ENCODE measurements at regions not wholly inside any gene's neighbourhood (a gene's known extent, or its start where the extent isn't known, plus 50 kb on each side); places are given as distances from the start of the nearest gene placed in this dataset.

DNA sequence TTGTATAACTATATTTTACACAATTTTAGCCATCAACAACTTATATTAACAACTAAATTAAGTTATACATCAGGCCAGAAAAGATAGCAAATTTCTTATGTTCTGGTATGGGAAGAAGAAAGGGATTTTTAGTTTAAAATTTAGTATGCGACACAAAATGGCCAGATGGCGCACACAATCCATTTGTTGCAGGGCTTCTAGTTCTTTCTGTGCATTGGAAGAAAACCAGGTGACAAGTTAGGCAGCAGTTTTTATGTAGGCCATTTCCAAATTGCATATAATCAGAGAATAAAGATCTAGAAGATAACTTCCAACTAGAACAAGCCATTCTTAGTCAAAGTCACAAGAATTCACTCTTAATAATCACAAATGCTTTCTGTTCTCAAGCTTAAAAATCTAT lies 230.1 kb upstream of the ZNF717 start:
- no peak for TF ChIP-seq POLR2AphosphoS5 (IDR thresholded peaks at IDR 0.05; ENCODE audit: low read depth, low read length)
- TF ChIP-seq, protein P1, sequence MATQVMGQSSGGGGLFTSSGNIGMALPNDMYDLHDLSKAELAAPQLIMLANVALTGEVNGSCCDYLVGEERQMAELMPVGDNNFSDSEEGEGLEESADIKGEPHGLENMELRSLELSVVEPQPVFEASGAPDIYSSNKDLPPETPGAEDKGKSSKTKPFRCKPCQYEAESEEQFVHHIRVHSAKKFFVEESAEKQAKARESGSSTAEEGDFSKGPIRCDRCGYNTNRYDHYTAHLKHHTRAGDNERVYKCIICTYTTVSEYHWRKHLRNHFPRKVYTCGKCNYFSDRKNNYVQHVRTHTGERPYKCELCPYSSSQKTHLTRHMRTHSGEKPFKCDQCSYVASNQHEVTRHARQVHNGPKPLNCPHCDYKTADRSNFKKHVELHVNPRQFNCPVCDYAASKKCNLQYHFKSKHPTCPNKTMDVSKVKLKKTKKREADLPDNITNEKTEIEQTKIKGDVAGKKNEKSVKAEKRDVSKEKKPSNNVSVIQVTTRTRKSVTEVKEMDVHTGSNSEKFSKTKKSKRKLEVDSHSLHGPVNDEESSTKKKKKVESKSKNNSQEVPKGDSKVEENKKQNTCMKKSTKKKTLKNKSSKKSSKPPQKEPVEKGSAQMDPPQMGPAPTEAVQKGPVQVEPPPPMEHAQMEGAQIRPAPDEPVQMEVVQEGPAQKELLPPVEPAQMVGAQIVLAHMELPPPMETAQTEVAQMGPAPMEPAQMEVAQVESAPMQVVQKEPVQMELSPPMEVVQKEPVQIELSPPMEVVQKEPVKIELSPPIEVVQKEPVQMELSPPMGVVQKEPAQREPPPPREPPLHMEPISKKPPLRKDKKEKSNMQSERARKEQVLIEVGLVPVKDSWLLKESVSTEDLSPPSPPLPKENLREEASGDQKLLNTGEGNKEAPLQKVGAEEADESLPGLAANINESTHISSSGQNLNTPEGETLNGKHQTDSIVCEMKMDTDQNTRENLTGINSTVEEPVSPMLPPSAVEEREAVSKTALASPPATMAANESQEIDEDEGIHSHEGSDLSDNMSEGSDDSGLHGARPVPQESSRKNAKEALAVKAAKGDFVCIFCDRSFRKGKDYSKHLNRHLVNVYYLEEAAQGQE (IDR thresholded peaks at IDR 0.05; ENCODE audit: insufficient read depth in 1 of 2, low read depth in 2 of 2, low read length in 2 of 2): no peak

DNA sequence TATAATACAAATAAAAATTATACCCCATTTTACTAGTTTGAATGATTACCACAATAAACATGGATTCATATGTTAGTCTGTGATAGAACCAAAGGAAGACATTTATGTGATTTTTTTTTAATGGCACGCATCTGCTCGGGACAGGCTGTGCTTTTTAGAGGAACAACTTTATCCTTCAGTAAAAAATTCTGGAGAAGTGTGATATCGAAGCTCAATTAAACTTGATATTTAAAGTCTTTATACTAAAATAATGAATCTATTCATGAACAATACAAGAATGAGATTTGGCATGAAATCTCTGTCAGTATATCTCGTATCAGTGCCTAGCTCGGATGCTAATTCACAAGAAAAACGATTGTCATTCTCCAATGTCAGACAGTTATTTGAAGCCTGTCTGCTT lies 230.8 kb upstream of the ZNF717 start:
- TF ChIP-seq SIN3A (IDR thresholded peaks at IDR 0.05; ENCODE audit: borderline replicate concordance, insufficient read depth, low read length) (no peak), TAF1 (IDR thresholded peaks at IDR 0.05; ENCODE audit: borderline replicate concordance, insufficient read depth, low read length) (no peak), FOXP2 (optimal IDR thresholded peaks at IDR 0.05; ENCODE audit: borderline replicate concordance, extremely low read depth, extremely low read length, insufficient read depth) (no peak), POLR2AphosphoS5 (IDR thresholded peaks at IDR 0.05; ENCODE audit: low read depth, low read length) (no peak)
- TF ChIP-seq, protein P1 (IDR thresholded peaks at IDR 0.05; ENCODE audit: insufficient read depth in 1 of 2, low read depth in 2 of 2, low read length in 2 of 2): no peak

- no peak for TF ChIP-seq POLR2AphosphoS5 (IDR thresholded peaks at IDR 0.05; ENCODE audit: low read depth, low read length)
- no peak for TF ChIP-seq TAF1 (IDR thresholded peaks at IDR 0.05; ENCODE audit: borderline replicate concordance, insufficient read depth, low read length)
- no peak for TF ChIP-seq FOXP2 (optimal IDR thresholded peaks at IDR 0.05; ENCODE audit: borderline replicate concordance, extremely low read depth, extremely low read length, insufficient read depth)
- no peak for TF ChIP-seq SIN3A (IDR thresholded peaks at IDR 0.05; ENCODE audit: borderline replicate concordance, insufficient read depth, low read length)
- TF ChIP-seq, protein P1 (IDR thresholded peaks at IDR 0.05; ENCODE audit: insufficient read depth in 1 of 2, low read depth in 2 of 2, low read length in 2 of 2): no peak
Measured at GRCh38 chr3:76016769-76017439, 231.6 kb upstream of the ZNF717 start.

GRCh38 chr3:76021376-76021775 lies 236.0 kb upstream of the ZNF717 start:
- TF ChIP-seq SIN3A (IDR thresholded peaks at IDR 0.05; ENCODE audit: borderline replicate concordance, insufficient read depth, low read length) (no peak), FOXP2 (optimal IDR thresholded peaks at IDR 0.05; ENCODE audit: borderline replicate concordance, extremely low read depth, extremely low read length, insufficient read depth) (no peak), TAF1 (IDR thresholded peaks at IDR 0.05; ENCODE audit: borderline replicate concordance, insufficient read depth, low read length) (no peak), POLR2AphosphoS5 (IDR thresholded peaks at IDR 0.05; ENCODE audit: low read depth, low read length) (no peak)
- TF ChIP-seq, protein P1 (IDR thresholded peaks at IDR 0.05; ENCODE audit: insufficient read depth in 1 of 2, low read depth in 2 of 2, low read length in 2 of 2): no peak

- no peak for TF ChIP-seq TAF1 (IDR thresholded peaks at IDR 0.05; ENCODE audit: borderline replicate concordance, insufficient read depth, low read length)
- no peak for TF ChIP-seq POLR2AphosphoS5 (IDR thresholded peaks at IDR 0.05; ENCODE audit: low read depth, low read length)
- TF ChIP-seq SIN3A (IDR thresholded peaks at IDR 0.05; ENCODE audit: borderline replicate concordance, insufficient read depth, low read length): no peak
- TF ChIP-seq, protein P1 (IDR thresholded peaks at IDR 0.05; ENCODE audit: insufficient read depth in 1 of 2, low read depth in 2 of 2, low read length in 2 of 2): no peak
- no peak for TF ChIP-seq FOXP2 (optimal IDR thresholded peaks at IDR 0.05; ENCODE audit: borderline replicate concordance, extremely low read depth, extremely low read length, insufficient read depth)
Measured at GRCh38 chr3:76024640-76025039, 239.3 kb upstream of the ZNF717 start.
